Hepatocyte (in vitro differentiated cells): ENCODE measurements at regions not wholly inside any gene's neighbourhood (a gene's known extent, or its start where the extent isn't known, plus 50 kb on each side); places are given as distances from the start of the nearest gene placed in this dataset.

ENCODE experiments used
- CTCF ChIP-seq: fragments of 200-600 bp; sonication (generic); IDR thresholded peaks from 2 replicates; pipeline ENCODE4 v1.5.1; 2016; ENCODE audit warnings: antibody characterized with exemption, mild to moderate bottlenecking; ENCODE audit not compliant: poor library complexity
- EZH2 ChIP-seq: fragments of 200-600 bp; sonication (generic); IDR thresholded peaks from 2 replicates; pipeline ENCODE4 v1.6.1; 2016; ENCODE audit warnings: antibody characterized with exemption, mild to moderate bottlenecking, borderline replicate concordance

DNA sequence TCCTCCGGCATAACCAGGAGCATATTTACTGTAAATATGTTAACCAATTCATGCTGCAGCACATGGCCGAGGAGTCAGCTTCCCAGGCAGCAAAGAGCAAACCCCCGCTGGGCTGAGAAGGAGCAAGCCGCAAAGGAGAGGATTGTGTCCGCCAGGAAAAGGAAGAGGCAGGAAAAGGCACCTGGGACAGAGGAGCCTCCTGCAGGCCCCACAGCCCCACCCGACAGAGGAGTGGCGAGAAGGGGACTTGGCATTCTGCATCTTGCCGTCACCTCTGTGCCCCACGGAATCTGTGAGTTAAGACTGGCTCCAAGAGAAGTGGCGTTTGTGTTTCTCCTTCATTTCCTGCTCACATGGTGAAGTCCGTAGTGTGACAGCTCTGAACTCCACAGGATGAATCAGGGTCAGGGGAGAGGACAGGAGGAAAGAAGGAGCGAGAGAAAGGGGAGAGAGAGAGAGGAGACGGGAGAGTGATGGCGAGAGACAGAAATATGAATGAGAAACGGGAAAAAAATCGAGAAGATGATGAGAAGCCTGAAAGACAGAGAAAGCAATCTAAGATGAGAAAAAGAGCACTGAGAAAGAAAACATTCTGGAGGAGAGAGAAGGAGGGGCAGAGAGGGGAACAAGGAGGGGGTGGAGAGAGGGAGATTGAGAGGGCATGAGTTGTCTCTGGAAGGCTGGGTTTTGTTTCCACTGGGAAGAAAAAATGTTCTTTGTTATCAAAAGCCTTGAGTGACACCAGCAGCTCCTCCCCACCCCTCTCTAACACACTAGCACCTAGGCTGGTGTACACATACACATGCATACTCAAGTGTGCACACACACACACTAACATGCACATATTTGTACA lies 489.6 kb downstream of the MN1 start:
- TF ChIP-seq EZH2 (no peak), CTCF (no peak)
